GM18505 (cell line): ENCODE measurements at regions not wholly inside any gene's neighbourhood (a gene's known extent, or its start where the extent isn't known, plus 50 kb on each side); places are given as distances from the start of the nearest gene placed in this dataset.

ENCODE experiments used
- ATAC-seq: cut with Tn5 transposase; IDR thresholded peaks from one replicate; pipeline ENCODE4 v1.9.1; 2021; ENCODE audit not compliant: unreplicated experiment
- POLR2A ChIP-seq: IDR thresholded peaks from 4 replicates; pipeline ENCODE4 v1.6.1; 2011; ENCODE audit warnings: borderline replicate concordance; ENCODE audit not compliant: insufficient read depth, insufficient read length; ENCODE audit errors: extremely low read depth

DNA sequence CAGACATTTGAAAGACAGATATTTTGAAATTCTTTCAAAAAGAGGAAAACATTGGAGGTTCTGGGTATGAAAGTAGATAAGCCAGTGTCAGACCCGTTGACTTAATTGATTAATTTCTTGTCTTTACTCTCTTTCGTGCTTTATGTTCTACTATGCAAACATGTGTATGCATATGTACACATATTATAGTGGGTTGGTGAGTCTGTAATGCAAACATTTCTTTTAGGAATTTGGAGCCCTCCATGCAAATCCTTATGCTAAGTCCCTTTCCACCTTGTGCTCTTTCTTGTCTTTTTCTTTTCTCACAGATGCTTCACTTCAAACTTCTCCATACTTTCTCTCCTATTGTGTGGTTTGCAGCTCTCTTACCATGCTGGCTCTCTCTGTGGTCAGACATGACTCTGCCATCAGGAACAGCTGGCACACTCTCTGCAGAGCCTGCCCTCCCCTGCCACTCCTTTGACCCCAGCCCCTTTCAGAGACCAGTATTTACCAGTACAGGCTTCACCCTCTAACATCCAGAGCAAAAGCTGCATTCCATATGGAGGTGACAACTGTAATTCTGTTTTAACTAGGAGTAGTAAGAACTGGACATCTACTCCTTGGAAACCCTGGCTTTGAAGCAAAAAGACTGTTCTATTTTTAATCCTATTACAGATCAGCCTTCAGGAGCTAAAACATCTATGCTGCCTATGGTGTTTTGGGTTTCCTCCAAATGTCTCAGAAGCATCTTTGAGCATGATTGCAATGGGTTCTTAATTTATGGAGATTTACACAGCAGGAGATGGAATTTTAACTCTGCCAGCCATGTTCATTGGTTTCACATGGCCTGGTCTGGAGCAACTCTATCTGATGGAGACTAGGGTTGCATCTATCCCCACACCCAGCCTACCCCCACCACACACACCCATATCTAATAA is 386.9 kb upstream of the FAT3 start:
- no peak for TF ChIP-seq POLR2A
- no peak for ATAC-seq

DNA sequence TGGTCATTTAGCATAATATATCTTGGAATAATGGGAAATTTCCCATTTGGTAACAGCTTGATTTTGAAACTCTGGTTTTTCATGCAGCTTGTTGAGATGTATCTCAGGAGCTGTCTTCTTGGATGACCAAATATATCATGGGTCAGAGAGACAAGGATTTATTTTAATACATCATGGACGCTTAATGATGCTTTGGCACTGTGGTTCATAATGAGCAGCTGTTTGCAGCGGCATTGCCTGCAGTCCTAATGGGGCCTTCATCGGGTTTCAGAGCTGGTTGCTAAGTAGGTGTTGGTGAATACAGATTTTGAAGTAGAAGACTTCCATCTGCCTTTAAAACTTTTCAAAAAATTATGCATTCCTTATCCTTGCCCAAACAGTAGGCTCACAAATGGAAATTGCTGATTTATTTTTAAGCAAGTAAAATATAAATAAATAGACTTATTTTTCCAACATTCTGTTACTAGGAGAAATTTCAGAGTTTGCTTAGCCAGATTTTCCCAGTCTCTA is 389.5 kb upstream of the FAT3 start:
- ATAC-seq: no peak
- no peak for TF ChIP-seq POLR2A

DNA sequence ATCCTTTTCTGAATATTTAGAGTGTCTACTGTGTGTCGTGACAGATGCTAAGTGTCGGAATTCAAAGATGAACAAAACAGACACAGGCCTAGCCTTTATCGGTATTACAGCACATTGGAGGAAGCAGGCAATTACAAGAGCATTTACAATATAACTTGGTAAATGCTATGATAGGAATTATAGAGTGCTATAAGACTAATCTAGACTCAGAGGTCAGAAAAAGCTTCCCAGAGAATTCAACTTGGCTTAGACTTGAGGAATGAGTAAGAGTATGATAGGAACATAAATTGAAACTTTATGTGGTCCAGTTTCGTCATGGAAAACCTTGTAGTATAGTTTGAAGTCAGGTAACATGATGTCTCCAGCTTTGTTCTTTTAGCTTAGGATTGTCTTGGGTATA is 395.7 kb upstream of the FAT3 start:
- TF ChIP-seq POLR2A: no peak
- ATAC-seq: no peak

DNA sequence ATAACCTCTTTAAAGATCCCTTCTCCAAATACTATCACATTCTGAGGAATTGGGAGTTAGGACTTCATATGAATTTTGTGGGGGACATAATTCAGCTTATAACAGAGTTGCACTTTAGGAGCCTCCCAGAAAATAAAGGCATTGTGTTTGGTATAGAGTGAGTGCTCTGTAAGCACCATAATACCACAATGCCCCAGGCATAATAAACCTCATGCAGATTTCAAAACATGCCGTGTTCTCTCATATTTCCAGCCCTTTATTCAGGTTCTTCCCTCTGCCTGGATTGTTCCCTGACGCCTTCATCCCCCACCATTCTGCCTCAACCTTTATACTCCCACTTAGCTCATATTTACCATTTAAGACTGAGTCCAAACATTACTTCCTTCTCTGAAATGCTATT is 398.8 kb upstream of the FAT3 start:
- no peak for TF ChIP-seq POLR2A
- ATAC-seq: no peak

DNA sequence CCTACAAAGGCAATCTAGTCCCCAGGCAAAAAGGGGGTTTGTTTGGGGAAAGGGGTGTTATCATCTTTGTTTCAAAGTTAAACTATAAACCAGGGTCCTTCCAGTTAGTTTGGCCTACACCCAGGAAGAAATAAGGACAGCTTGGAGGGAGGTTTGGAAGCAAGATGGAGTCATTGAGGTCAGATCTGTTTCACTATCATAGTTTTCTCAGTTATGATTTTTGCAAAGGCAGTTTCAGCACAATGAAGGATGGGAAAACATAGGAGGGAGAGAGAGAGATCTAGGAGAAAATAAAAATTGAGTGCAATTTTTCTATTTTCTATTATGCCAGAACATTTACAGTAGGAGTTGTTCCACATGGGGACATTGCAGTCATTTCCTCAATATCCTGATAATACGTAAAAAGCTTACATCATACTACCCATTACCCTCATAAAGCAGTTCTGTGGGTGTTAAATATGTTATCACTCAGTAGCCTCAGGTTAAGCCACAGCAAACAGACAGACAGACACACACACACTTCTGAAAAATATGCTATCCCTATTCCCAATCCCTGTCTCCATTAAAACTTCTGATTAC is 401.3 kb upstream of the FAT3 start:
- no peak for TF ChIP-seq POLR2A
- no peak for ATAC-seq

DNA sequence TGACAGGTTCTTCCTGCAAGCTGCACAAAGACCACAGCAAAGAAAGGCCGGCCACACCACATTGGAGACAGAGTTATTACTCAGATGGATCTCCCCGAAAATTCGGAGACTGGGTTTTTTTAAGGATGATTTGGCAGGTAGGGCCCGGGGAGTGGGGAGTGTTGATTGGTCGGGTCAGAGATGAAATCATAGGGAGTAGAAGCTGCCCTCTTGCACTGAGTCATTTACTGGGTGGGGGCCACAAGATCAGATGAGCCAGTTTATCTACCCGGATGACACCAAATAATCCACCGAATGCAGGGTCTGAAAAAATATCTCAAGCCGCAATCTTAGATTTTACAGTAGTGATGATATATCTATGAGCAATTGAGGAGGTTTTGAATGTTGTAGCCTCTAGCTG is 401.8 kb upstream of the FAT3 start:
- ATAC-seq: no peak
- no peak for TF ChIP-seq POLR2A

GRCh38 chr11:91820709-91821108 is 403.9 kb upstream of the FAT3 start:
- TF ChIP-seq POLR2A: no peak
- ATAC-seq: no peak

DNA sequence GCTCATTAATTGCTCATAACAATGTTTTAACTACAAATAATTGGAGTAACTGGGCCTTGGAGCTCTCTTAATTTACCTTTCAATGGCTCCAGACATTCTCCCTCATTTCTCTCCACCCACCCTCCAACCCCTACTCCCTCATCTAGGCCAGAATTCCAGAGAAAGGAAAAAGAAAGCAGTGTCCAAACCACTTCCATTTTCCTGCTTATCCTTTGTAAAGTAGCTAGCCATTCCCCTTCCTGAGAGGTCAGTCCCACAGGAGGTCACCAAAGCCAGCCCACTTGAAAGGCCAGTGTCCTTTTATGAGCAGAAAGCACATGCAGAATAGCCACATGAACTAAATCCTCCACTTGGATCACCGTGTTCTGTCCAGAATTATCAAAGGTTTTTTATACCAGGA is 404.8 kb upstream of the FAT3 start:
- no peak for ATAC-seq
- TF ChIP-seq POLR2A: no peak

- ATAC-seq: no peak
- TF ChIP-seq POLR2A: no peak
These were observed 405.4 kb upstream of the FAT3 start for GRCh38 chr11:91819195-91819594.

- TF ChIP-seq POLR2A: no peak
- no peak for ATAC-seq
These were observed 406.6 kb upstream of the FAT3 start for GRCh38 chr11:91817996-91818395.

GRCh38 chr11:91813263-91813662 is 411.4 kb upstream of the FAT3 start:
- no peak for TF ChIP-seq POLR2A
- no peak for ATAC-seq

- TF ChIP-seq POLR2A: no peak
- no peak for ATAC-seq
These were observed 413.7 kb upstream of the FAT3 start for GRCh38 chr11:91810871-91811270.

GRCh38 chr11:91805293-91805692 is 419.3 kb upstream of the FAT3 start:
- ATAC-seq: no peak
- TF ChIP-seq POLR2A: no peak

DNA sequence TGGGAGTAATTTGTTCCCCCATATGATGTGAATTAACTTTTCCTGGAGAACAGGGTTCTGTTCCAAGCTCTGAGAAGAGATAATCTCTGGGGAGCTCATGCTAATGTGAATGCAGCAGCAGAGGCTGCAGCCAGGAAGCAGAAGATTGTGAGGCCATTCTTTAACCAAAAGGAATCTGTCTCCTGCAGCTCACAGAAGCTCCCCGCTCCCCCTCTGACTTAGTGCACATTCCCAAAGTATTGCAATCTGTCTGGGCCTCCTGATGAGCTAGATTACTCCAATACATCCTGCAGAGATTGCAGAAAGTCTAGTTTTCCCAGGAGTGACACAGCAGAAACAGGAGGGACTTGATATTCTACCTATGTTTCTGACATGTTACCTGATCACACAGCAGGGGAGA is 420.6 kb upstream of the FAT3 start:
- ATAC-seq: no peak
- no peak for TF ChIP-seq POLR2A

DNA sequence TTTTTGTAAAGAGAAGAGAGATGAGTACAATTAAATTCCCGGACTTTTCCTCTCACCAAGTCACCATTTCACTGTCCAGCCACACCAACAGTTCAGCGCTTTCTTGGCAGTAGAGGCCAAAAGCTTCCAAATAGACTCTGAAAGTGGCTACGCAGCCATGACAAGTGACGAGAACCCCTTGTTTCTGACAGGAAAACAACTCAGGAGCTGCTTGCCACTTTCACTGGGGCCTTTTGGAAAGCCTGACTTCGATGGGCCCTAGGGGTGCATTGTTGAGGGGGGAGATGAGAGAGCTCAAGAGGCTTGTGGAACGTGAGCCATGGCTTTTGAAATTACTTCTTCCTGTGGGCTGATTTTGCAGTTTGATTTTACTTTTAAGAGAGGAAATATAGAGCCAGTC is 422.1 kb upstream of the FAT3 start:
- no peak for ATAC-seq
- no peak for TF ChIP-seq POLR2A

GRCh38 chr11:91800208-91800914 is 424.3 kb upstream of the FAT3 start:
- TF ChIP-seq POLR2A: no peak
- ATAC-seq: no peak
